Neural cell (in vitro differentiated cells): ENCODE measurements at regions not wholly inside any gene's neighbourhood (a gene's known extent, or its start where the extent isn't known, plus 50 kb on each side); places are given as distances from the start of the nearest gene placed in this dataset.

ENCODE experiments used
- H2AFZ ChIP-seq: fragments of 200-600, 300-800 bp; sonication (generic), shearing (Covaris generic); 2 replicates; pipeline ENCODE4 v1.6.0; 2014; ENCODE audit warnings: low read depth, mild to moderate bottlenecking, antibody characterized with exemption, low read length, moderate library complexity
- H3F3A ChIP-seq: fragments of 200-600 bp; shearing (Covaris generic); 2 replicates; pipeline ENCODE4 v1.6.1; 2016; ENCODE audit warnings: mild to moderate bottlenecking, moderate library complexity, mixed read lengths, antibody characterized with exemption, low read length; ENCODE audit not compliant: insufficient read depth, poor library complexity, severe bottlenecking
- H3K27ac ChIP-seq: fragments of 200-600, 300-800 bp; sonication (generic), shearing (Covaris generic); 2 replicates; pipeline ENCODE4 v1.5.1; 2014; ENCODE audit warnings: mild to moderate bottlenecking, low read length, moderate library complexity
- H3K27me3 ChIP-seq: fragments of 300-800, 200-600 bp; sonication (generic), shearing (Covaris generic); 2 replicates; pipeline ENCODE4 v1.6.0; 2014; ENCODE audit warnings: mild to moderate bottlenecking, low read depth, low read length, moderate library complexity; ENCODE audit not compliant: insufficient read depth
- H3K36me3 ChIP-seq: fragments of 300-800, 200-600 bp; sonication (generic), shearing (Covaris generic); 2 replicates; pipeline ENCODE4 v1.5.1; 2014; ENCODE audit warnings: mild to moderate bottlenecking, antibody characterized with exemption, low read length, moderate library complexity; ENCODE audit not compliant: insufficient read depth
- H3K4me2 ChIP-seq: fragments of 300-800, 200-600 bp; sonication (generic), shearing (Covaris generic); 2 replicates; pipeline ENCODE4 v1.6.0; 2014; ENCODE audit warnings: mild to moderate bottlenecking, low read length
- H3K4me3 ChIP-seq: fragments of 300-800, 200-600 bp; sonication (generic), shearing (Covaris generic); 2 replicates; pipeline ENCODE4 v1.5.1; 2014; ENCODE audit warnings: mild to moderate bottlenecking, low read length, moderate library complexity
- H3K79me2 ChIP-seq: fragments of 200-600 bp; shearing (Covaris generic); replicated peaks from 2 replicates; pipeline ENCODE4 v1.6.0; 2014; ENCODE audit warnings: mild to moderate bottlenecking, low read length, moderate library complexity; ENCODE audit not compliant: insufficient read depth
- H3K9ac ChIP-seq: fragments of 300-800, 200-600 bp; sonication (generic), shearing (Covaris generic); 2 replicates; pipeline ENCODE4 v1.6.1; 2016; ENCODE audit warnings: mild to moderate bottlenecking, low read length, mixed read lengths
- H3K9me2 ChIP-seq: fragments of 200-600 bp; shearing (Covaris generic); 2 replicates; pipeline ENCODE4 v1.6.1; 2016; ENCODE audit warnings: mild to moderate bottlenecking, low read length, mixed read lengths; ENCODE audit not compliant: insufficient read depth
- H3K9me3 ChIP-seq: fragments of 200-600, 300-800 bp; sonication (generic), shearing (Covaris generic); 2 replicates; pipeline ENCODE4 v1.6.1; 2016; ENCODE audit warnings: mild to moderate bottlenecking, mixed run types, low read length, moderate library complexity, mixed read lengths
- H4K20me1 ChIP-seq: fragments of 200-600 bp; shearing (Covaris generic); 2 replicates; pipeline ENCODE4 v1.6.1; 2016; ENCODE audit warnings: mild to moderate bottlenecking, mixed run types; ENCODE audit not compliant: insufficient read depth
- CTCF ChIP-seq: fragments of 450-650 bp; IDR thresholded peaks from 2 replicates; pipeline ENCODE4 v1.5.1; 2014; ENCODE audit warnings: antibody characterized with exemption, mild to moderate bottlenecking, moderate library complexity; ENCODE audit not compliant: poor library complexity, severe bottlenecking
- EP300 ChIP-seq: fragments of 450-650 bp; conservative IDR thresholded peaks from 2 replicates; pipeline ENCODE4 v1.6.1; 2014; ENCODE audit warnings: antibody characterized with exemption, mild to moderate bottlenecking, moderate library complexity; ENCODE audit not compliant: poor library complexity, severe bottlenecking
- EZH2 ChIP-seq: fragments of 200-600, 300-800 bp; shearing (Covaris generic), sonication (generic); IDR thresholded peaks from 2 replicates; pipeline ENCODE4 v1.6.1; 2014; ENCODE audit warnings: antibody characterized with exemption, low read length, borderline replicate concordance, mild to moderate bottlenecking; ENCODE audit not compliant: insufficient read depth, poor library complexity, severe bottlenecking
- MXI1 ChIP-seq: fragments of 450-650 bp; conservative IDR thresholded peaks from 2 replicates; pipeline ENCODE4 v1.6.1; 2014; ENCODE audit warnings: antibody characterized with exemption, mild to moderate bottlenecking; ENCODE audit not compliant: poor library complexity, severe bottlenecking
- POLR2AphosphoS5 ChIP-seq: IDR thresholded peaks from 2 replicates; pipeline ENCODE4 v1.6.1; 2012
- RAD21 ChIP-seq: fragments of 450-650 bp; conservative IDR thresholded peaks from 2 replicates; pipeline ENCODE4 v1.6.1; 2014; ENCODE audit warnings: antibody characterized with exemption, mild to moderate bottlenecking, moderate library complexity
- REST ChIP-seq: IDR thresholded peaks from 2 replicates; pipeline ENCODE4 v1.6.1; 2012; ENCODE audit warnings: borderline replicate concordance
- SMC3 ChIP-seq: fragments of 450-650 bp; conservative IDR thresholded peaks from 2 replicates; pipeline ENCODE4 v1.6.1; 2014; ENCODE audit warnings: antibody characterized with exemption, mild to moderate bottlenecking, moderate library complexity; ENCODE audit not compliant: poor library complexity
- TAF1 ChIP-seq: IDR thresholded peaks from 2 replicates; pipeline ENCODE4 v1.6.1; 2012; ENCODE audit warnings: low read depth

GRCh38 chr20:16147216-16147615, 426.0 kb downstream of the KIF16B start:
- no peak for TF ChIP-seq REST
- no peak for TF ChIP-seq EZH2
- TF ChIP-seq TAF1 = no peak
- TF ChIP-seq MXI1 = no peak
- no peak for TF ChIP-seq RAD21
- no peak for TF ChIP-seq SMC3
- no peak for TF ChIP-seq CTCF
- no peak for TF ChIP-seq POLR2AphosphoS5
- no peak for TF ChIP-seq EP300
- H3K4me2 ChIP-seq = no peak overlapping the region
- no peaks in the 10 kb centered on the region for H4K20me1 ChIP-seq
- no peaks in the 10 kb centered on the region for H3F3A ChIP-seq
- no peak overlapping the region for H2AFZ ChIP-seq
- no peaks in the 10 kb centered on the region for H3K9me2 ChIP-seq
- H3K36me3 ChIP-seq = no peaks in the 10 kb centered on the region
- H3K4me3 ChIP-seq = no peak overlapping the region
- H3K27me3 ChIP-seq = no peaks in the 10 kb centered on the region
- H3K9me3 ChIP-seq = no peaks in the 10 kb centered on the region
- no peak overlapping the region for H3K9ac ChIP-seq
- no peak overlapping the region for H3K27ac ChIP-seq
- no peaks in the 10 kb centered on the region for H3K79me2 ChIP-seq

GRCh38 chr20:16145919-16146318, 427.3 kb downstream of the KIF16B start:
- H3K27me3 ChIP-seq = no peaks in the 10 kb centered on the region
- H3K4me2 ChIP-seq = no peak overlapping the region
- H3K9ac ChIP-seq = no peak overlapping the region
- no peaks in the 10 kb centered on the region for H3F3A ChIP-seq
- H3K36me3 ChIP-seq = no peaks in the 10 kb centered on the region
- H3K4me3 ChIP-seq = no peak overlapping the region
- TF ChIP-seq TAF1 (no peak), CTCF (no peak), EP300 (no peak), REST (no peak), MXI1 (no peak), POLR2AphosphoS5 (no peak), RAD21 (no peak), EZH2 (no peak), SMC3 (no peak)
- no peak overlapping the region for H2AFZ ChIP-seq
- H4K20me1 ChIP-seq = no peaks in the 10 kb centered on the region
- H3K79me2 ChIP-seq = no peaks in the 10 kb centered on the region
- no peak overlapping the region for H3K27ac ChIP-seq
- no peaks in the 10 kb centered on the region for H3K9me3 ChIP-seq
- no peaks in the 10 kb centered on the region for H3K9me2 ChIP-seq
